Hematopoietic multipotent progenitor cell (in vitro differentiated cells): ENCODE measurements at regions not wholly inside any gene's neighbourhood (a gene's known extent, or its start where the extent isn't known, plus 50 kb on each side); places are given as distances from the start of the nearest gene placed in this dataset.
"Not testable (repeated sequence)": the region's sequence is repeated elsewhere in the genome, so short reads cannot be mapped to it uniquely, and the experiment has no call there.

Experiments
- DNase-seq, 3 donors: peaks; one replicate each; pipeline ENCODE4 v3.0.0-alpha.2; 2011 to 2015; ENCODE audit warnings: low read depth in 2 of 3, low spot score in 2 of 3

DNA sequence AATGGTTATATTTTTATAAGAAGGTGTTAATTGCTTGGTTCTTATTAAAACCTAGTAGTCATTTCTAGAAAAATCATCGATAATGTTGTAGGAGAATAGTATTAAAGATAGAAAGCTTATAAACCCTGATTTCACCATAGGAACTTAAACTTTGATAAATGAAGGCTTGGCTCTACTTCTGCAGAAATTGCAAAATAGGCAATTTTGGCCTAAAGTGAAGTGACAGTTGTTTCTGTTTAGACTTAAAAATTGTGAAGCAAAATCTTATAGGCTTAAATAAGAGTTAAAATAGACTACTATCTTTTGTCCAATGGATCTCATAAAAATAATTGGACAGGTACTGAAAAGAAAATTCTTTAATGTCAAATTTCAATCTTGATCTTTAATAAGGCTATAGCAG lies 321.6 kb upstream of the FZD8 start:
- no peak for DNase-seq

DNA sequence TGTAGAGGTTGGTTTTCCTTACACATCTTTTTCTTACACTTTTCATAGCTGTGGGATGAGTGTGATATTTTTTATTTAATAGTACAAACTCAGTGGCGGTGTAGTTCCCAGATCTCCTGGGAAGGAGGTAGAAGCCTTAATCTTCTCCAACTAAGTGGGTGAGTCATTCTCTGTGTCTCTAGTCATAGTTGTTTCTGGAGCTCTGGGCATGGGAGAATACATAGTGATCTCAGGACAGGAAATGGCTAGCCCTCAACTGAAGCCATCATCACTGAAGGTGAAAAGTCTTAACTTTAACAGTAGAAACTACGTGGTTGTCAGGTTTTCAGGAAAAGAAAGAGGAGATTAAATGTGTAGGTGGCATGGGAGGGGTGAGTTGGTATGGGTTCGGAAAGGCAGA lies 319.4 kb upstream of the FZD8 start:
- no peak for DNase-seq

DNA sequence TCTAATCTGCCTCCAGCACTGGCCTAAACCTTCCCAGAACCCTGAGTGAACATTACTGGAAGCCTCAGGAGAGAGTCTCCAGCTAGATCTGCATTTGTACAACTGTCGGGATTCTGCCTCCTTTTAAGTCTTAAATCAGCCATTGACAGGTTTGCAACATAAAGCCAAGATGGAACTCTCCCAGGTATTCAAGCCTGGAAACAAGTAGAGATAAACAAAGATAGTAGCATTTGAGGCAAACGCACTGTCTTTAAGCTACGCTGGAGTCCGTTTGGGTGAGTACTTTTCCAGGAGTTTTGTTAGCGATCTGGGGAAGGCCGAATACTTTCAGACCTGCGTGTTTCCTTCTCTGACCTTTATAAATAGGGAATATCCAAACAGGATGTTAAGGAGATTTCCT lies 317.2 kb upstream of the FZD8 start:
- no peak for DNase-seq

DNA sequence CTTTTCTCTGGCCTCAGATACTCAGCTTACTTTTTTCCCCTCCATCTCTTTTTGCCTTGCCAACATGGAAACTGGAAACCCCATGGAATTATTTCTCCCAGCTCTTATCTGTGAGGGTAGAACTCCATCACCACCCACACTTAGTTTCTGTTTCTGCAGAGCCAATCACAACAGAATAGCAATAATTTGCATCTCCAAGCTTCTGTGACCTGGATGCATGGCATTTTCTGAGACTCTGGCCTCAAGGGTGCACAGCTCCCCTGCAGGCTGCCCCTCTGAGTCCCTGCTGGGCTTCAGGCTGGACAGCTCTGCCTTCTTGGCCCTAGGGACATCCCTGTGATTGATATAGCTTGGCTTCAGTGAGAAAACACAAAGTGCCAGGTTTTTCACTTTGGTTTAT lies 316.5 kb upstream of the FZD8 start:
- DNase-seq: not testable (repeated sequence)

DNA sequence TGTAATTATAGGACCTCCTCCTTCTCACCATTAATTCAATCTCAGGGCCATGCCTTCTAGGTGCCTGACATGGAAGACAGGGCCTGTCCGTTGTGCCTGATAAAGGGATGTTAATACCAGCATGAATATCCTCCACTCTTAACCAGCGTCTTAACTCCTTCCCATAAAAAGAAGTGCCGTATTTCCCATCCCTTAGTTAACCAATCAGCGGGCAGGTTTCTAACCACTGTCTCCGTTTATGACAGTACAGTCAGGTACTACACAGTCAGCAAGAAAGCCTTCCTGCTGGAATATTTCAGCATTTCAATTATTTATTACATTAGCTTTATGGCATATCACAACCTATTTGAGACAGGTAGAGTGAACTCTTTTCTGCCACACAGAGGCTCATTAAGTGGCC lies 308.6 kb upstream of the FZD8 start:
- no peak for DNase-seq

DNA sequence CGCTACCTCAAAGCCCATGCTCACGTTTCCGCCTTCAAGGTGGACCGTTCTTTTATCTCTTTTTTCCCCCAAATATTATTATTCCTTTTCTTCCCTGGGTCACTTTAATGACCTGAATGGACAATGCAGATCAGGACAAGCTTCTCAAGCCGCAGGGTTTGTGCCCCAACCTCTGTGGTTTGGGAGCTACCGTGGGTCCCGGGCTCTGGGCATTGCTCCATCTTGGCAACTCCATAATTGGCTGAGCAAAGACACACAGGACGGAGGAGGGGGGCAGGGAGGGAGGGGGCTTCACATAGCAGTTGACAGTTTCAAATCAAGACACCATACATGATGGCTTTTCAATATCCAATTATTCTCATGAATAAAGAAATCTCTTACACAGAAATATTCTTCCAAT lies 308.1 kb upstream of the FZD8 start:
- no peak for DNase-seq

DNA sequence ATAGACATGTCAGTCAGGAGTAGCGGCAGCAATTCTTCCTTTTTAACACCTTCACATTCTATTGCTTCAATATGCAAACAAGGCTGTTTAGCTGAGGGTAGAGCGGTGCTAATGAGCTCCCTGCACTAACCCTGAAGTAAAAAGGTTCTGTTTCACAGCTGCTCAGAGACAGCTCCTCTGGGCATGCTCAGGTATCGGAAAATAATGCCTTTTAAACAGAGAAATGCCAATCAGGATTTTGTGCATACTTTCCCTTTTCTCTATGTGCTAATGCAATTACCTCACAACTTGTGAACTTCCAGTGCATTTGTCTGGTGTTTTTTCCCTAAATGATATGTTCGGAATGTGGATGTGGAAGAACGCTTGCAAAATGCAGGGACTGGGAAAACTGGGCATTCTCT lies 307.7 kb upstream of the FZD8 start:
- DNase-seq: no peak

DNA sequence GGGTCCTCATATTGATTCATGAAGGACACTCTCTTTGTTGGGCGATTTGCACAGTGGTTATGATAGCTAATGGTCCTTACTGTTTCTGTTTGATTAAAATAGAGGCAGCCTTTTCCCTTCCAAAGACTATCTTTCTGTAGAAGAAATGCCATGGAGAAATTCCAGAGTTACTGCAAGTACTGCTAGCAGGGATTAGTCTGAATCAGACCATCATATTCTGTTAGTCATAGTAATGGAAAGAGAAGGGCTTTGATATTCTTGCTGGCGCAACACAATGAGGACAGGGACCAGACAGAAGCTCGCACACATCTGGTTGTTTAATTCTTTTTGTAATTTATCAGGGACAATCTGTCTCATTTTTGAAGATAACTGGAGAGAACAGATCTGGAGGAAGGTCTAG lies 304.5 kb upstream of the FZD8 start:
- no peak for DNase-seq

DNA sequence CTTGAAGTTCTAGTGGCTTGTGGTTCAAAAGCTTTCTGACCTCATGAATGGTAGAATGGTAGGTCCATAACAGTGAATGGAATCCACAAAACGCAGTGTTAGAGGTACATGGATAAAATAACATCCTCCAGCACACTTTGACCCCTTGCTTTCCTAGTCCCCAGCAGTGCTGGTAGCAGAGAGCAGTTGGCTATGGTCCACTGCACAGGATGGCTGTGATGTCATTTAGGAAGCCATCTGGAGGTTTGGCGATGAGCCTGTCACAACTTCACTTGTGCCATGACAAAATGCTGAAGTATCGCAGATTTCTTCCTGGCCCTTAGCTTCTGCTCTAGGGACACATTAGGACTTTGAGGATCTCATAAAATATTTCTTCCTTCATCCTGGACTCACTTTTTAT lies 300.0 kb upstream of the FZD8 start:
- DNase-seq: no peak

DNA sequence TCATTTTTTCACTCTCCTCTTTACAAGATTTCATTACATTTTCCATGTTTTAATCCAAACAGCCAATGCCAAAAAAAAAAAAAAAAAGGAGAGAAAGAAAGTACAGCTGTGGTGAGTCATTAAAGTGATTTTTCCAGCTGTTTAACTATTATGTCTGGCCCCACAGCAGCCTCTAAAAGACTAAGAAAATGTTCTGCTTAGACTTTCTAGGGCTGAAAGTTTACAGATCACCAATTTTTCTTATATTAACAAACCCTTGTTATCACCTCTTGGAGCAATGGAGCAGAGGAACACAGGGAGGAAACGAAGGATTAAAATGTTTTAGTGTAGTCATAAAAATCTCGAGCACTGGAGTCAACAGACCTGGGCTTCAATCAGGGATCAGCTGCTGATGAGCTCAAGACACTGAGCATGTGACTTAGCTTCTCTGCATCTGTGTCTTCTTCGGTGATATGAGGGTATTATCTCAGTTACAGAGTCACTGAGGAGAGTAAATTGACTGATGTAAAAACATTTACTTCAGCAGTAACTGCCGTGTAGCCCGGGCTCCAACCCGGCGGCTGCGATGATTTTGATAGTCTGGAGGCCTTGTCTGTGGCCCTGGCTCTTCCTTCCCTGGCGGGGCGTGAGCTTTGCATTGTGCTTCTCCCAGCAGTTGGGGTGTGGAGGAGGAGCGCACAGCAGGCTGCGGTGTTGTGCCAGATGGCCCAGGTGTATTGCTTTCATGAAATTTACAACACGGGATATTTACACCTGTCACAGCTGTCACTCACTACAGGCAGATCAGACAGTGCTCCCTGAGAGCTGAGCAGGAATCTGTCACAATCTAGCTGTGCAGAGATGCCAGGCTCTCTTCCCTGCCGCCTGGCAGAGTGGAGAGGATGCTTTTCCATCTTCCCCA lies 298.3 kb upstream of the FZD8 start:
- DNase-seq: no peak

DNA sequence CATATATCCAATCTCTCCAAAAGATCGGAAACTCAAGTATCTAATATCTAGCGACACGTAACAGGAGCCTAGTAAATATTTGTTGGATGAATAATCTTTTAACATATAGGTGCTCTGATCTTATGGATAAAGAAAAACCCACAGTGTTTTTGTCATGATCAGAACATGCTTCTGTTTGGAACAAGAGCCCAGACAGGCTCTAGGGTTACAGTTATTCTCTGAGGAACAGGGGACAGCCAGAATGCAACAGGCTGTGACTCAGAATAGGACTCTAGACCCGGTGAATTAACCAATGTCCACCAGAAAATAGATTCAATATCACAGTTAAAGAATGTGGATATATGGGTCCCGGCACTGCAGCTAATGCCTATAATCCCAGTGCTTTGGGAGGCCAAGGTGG lies 296.1 kb upstream of the FZD8 start:
- no peak for DNase-seq

DNA sequence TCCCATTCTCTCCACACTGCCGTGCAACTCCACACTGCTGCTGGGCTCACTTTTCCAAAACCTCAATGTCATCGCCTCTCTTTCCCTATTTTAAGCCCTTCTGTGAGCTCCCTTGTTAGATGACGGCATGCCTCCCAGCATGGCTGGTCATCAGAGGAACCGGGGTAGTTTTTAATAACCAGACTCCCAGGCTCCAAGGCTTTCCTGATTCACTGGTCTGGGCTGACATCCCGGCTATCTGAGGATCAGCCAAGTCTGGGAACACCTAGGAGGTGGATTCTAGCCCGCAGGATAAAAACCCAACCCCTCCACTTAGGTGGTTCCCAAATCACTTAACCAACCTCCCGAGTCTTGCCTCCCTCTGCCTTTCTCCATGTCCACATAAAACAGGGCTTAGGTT lies 295.4 kb upstream of the FZD8 start:
- no peak for DNase-seq

DNA sequence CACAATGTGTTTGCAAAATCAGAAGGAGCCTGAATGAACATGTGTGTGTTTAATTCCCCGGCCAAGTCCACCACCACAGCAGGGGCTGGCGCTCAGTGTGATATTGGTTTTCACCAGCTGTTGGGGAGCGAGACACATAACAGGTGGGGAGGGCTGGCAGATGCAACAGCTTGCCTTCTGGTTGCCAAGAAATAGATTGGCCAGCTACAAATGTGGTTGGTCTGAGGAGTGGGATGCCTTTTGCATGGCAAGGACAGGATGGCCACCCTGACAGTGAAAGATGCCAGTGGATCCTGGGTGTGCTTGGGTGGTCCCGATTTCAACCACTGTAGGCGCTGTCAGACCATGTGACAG lies 292.5 kb upstream of the FZD8 start:
- no peak for DNase-seq

DNA sequence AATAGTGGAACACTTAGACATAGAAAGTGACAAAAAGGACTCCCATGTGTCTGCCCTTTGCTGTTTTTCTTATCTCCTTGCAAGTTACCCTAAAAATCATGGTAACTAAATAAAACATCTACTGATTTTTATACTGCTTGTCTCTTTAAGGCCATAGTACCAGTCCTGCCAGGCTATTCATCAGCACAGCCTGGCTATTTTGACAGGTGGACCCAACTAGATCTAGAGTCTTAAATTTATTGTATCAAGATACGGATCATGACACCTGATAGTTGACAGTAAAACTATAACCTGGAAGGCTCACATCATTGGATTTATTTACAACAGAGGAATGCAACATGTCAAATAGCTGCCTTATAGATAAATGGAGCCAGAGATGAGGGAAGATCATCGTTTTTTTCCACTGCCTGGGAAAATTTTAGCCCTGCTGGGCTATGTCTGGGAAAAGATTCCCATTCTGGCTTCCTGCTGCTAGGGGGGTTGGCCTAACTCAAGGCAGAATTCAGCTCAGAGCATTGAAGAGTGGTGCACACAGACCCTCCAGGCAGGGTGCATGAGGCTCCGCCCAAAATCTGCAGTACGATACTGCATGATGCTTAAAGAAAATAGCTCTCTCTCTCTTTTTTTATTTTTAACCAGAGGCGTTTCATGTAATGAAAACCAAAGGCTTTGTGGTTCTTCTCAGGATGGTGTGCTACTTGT lies 292.0 kb upstream of the FZD8 start:
- no peak for DNase-seq

DNA sequence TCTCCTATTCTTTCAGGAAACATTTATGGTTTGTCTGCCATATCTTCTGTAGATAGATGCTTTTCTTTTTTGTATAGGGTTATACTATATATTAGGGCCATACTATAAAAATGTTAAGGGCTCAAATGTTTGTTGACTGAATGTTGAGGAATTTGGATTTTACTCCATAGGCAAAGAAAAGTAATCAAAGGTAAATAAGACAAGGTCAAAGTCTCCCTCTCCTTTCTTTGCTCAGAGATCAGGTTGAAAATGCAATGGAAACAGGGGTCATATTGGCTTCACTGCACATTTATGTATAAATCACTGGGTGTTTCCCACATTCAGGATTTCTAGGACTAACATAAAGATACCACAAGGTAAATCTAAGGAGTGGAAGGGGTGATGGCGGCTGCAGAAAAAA lies 291.4 kb upstream of the FZD8 start:
- no peak for DNase-seq

DNA sequence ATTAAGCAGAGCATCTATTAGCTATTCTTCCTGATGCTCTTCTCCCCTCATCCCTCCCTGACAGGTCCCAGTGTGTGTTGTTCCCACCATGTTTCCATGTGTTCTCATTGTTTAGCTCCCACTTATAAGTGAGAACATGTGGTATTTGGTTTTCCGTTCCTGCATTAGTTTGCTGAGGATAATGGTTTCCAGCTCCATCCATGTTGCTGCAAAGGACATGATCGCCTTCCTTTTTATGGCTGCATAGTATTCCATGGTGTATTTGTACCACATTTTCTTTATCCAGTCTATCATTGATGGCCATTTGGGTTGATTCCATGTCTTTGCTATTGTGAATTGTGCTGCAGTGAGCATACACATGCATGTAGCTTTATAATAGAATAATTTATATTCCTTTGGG lies 287.9 kb upstream of the FZD8 start:
- DNase-seq: not testable (repeated sequence)

DNA sequence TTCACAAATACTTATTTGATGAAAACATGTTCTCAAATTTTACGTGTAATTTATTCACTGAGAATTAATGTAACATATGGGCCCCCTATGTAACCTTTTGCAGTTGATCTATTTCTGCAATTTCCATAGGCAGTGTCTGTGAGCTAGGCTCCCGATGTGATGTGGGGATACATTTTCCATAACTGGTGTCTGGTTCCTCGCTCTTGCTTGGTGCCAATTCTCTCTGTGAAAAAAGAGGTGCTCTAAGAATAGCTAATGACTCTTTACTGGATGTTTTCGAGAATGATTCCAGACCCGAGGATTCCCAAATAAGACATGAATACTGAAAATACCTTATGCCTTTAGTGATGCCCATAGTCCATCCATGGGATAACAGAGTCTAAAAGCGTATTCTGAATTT lies 286.7 kb upstream of the FZD8 start:
- DNase-seq: no peak

DNA sequence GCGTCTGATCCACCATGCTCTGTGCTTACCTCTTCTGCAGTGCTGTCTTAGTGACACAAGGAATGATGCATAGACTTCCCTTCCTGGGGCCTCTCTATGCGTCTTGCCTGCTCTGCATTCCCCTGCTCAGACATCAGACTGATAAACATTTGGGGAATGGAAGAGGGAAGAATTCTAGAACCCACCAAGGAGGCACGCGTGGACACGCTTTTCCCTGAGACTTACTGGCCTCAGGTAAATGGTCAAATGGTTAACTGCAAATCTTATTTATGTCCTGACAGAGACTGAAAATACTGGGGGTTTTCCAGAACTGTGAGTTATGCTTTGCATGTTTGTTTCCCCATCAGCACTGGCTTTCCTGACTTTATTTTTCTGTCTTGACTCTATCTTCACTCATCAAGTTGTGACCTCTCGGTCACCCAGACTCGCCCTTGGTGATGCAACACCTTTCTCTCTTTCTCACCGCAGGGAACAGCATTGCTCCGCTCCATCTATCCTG lies 285.9 kb upstream of the FZD8 start:
- DNase-seq: no peak

DNA sequence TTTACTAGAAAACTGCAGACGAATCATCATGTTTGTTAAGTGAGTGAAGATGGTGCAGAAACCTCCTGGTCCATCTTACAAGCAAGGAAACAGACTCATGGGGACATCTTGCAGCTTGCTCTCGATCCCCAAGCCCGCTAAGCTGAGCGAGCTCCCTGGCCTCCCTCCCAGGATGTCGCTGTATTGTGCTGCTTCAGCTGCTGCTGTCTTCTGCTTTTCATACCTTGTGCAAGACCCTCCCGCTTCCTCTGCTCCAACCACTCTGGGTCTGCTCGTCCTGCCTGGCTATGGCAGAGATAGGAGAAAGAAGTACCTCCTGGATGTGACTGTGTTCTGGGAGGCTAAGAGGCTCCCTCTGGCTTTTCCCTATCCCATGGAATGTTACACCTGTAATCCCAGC lies 285.2 kb upstream of the FZD8 start:
- no peak for DNase-seq

DNA sequence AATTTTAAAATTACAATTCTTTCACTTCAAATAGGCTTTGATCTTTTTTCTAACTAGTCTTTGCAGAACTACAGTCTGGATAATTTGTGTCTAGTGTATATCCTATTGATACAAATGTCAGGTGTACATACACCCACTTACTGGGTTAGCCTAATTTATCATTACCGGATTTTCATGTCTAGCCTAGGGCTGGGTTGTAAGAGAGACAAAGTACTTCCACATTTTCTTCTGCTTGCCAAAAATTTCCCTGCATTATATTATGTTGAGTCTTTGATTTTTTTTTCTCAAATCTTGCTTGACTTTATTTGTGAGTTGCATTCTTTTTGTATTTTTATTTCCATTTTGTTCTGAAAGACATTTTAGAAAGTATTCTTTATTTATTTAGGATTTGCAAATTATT lies 284.8 kb upstream of the FZD8 start:
- DNase-seq: no peak

DNA sequence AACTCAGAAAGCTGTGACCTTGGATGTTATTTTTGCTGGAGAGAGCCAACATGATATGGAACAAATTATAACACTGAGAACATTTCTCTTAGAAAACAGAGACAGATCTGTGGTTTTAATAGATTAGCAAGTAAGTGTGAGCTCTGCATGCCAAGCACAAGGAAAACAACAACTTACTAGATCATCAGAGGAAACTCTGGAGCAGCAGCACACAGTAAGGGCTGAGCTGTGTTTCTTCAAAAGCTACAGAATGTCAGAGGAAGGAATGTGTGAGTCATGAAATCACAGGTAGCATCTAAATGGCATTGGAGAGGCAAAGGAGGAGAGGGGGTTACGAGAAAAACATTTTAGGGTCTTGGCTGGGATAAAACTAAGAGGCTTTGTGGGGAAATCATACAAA lies 283.4 kb upstream of the FZD8 start:
- DNase-seq: no peak

DNA sequence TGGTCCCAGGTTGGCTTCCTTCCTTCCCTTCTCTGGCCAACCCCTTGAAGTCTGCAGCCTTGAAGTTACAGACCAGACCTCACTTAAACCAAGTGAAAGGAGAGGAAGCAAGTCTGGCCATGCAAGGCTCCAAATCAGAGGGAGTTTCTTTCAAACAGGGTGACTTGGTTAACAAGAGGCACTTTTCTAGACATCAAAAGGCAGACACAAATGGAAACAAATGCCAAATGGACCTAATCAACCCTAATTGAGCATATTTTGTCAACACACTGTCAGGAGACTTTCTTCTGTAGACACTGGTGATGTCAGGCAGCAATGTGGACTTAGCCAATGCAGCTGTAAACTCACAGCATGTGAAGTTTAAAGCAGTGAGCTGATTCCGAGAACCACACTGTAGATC lies 282.7 kb upstream of the FZD8 start:
- no peak for DNase-seq
